ENCODE measurements at regions not wholly inside any gene's neighbourhood (a gene's known extent, or its start where the extent isn't known, plus 50 kb on each side); places are given as distances from the start of the nearest gene placed in this dataset.

- H3K4me3 ChIP-seq = no peak overlapping the region
- no peak for DNase-seq
- no peaks in the 10 kb centered on the region for H3K4me1 ChIP-seq (ENCODE audit: low read depth)
- no peaks in the 10 kb centered on the region for H3K9me3 ChIP-seq
- intact Hi-C loops (cut with DNase I, micrococcal nuclease) = no loop called here
- no peak for TF ChIP-seq CTCF (IDR thresholded peaks at IDR 0.05)
- no peaks in the 10 kb centered on the region for H3K36me3 ChIP-seq (ENCODE audit: low read depth)
- ATAC-seq = no peak
These were observed 111.2 kb upstream of the CFAP20DC start for GRCh38 chr3:59161048-59161447.

GRCh38 chr3:59160133-59160746 is 110.4 kb upstream of the CFAP20DC start:
- Histone ChIP-seq H3K36me3 (ENCODE audit: low read depth) (no peaks in the 10 kb centered on the region), H3K4me3 (no peak overlapping the region), H3K9me3 (no peaks in the 10 kb centered on the region), H3K4me1 (ENCODE audit: low read depth) (no peaks in the 10 kb centered on the region)
- DNase-seq (no peak), ATAC-seq (no peak)
- no peak for TF ChIP-seq CTCF (IDR thresholded peaks at IDR 0.05)
- intact Hi-C loops (cut with DNase I, micrococcal nuclease) = no loop called here

- no peak overlapping the region for H3K4me3 ChIP-seq
- intact Hi-C loops (cut with DNase I, micrococcal nuclease) = no loop called here
- no peak for DNase-seq
- TF ChIP-seq CTCF (IDR thresholded peaks at IDR 0.05) = no peak
- H3K36me3 ChIP-seq (ENCODE audit: low read depth) = no peaks in the 10 kb centered on the region
- H3K4me1 ChIP-seq (ENCODE audit: low read depth) = no peaks in the 10 kb centered on the region
- no peak for ATAC-seq
- H3K9me3 ChIP-seq = no peaks in the 10 kb centered on the region
These were observed 103.8 kb upstream of the CFAP20DC start for GRCh38 chr3:59153648-59154047.

- Histone ChIP-seq H3K36me3 (ENCODE audit: low read depth) (no peaks in the 10 kb centered on the region), H3K9me3 (no peaks in the 10 kb centered on the region), H3K4me1 (ENCODE audit: low read depth) (no peaks in the 10 kb centered on the region), H3K4me3 (no peak overlapping the region)
- DNase-seq (no peak), ATAC-seq (no peak)
- TF ChIP-seq CTCF (IDR thresholded peaks at IDR 0.05) = no peak
- intact Hi-C loops (cut with DNase I, micrococcal nuclease) = no loop called here
These were observed 103.1 kb upstream of the CFAP20DC start for GRCh38 chr3:59152943-59153342.

- Histone ChIP-seq H3K4me1 (ENCODE audit: low read depth) (no peaks in the 10 kb centered on the region), H3K4me3 (no peak overlapping the region), H3K9me3 (peaks cover 4% of the 10 kb centered on the region), H3K36me3 (ENCODE audit: low read depth) (no peaks in the 10 kb centered on the region)
- DNase-seq (no peak), ATAC-seq (no peak)
- intact Hi-C loops (cut with DNase I, micrococcal nuclease) = no loop called here
- TF ChIP-seq CTCF (IDR thresholded peaks at IDR 0.05) = no peak
These were observed 100.2 kb upstream of the CFAP20DC start for GRCh38 chr3:59150039-59150438.

GRCh38 chr3:59149166-59149565 is 99.3 kb upstream of the CFAP20DC start:
- H3K4me1 ChIP-seq (ENCODE audit: low read depth) = no peaks in the 10 kb centered on the region
- no peaks in the 10 kb centered on the region for H3K36me3 ChIP-seq (ENCODE audit: low read depth)
- intact Hi-C loops (cut with DNase I, micrococcal nuclease) = no loop called here
- no peak for DNase-seq
- H3K4me3 ChIP-seq = no peak overlapping the region
- TF ChIP-seq CTCF (IDR thresholded peaks at IDR 0.05) = no peak
- H3K9me3 ChIP-seq = peaks cover 4% of the 10 kb centered on the region
- no peak for ATAC-seq

Data from mucosa of descending colon (tissue), 3 donors.